ENCODE measurements at regions not wholly inside any gene's neighbourhood (a gene's known extent, or its start where the extent isn't known, plus 50 kb on each side); places are given as distances from the start of the nearest gene placed in this dataset.

- dilution Hi-C loops (cut with MboI; ENCODE audit: extremely low pct_ligation_motif_present, low sequenced_read_pairs) = no loop called here
- no peak for TF ChIP-seq EZH2 (IDR thresholded peaks at IDR 0.05; ENCODE audit: low read length)
- no peak for TF ChIP-seq CTCF (optimal IDR thresholded peaks at IDR 0.05 in 1 of 3, IDR thresholded peaks at IDR 0.05 in 1 of 3, conservative IDR thresholded peaks at IDR 0.05 in 1 of 3; ENCODE audit: extremely low read depth in 1 of 3, insufficient read depth in 2 of 3, low read length in 3 of 3)
- Histone ChIP-seq H3K4me2 (ENCODE audit: control insufficient read depth, extremely low read depth, insufficient read depth, low read depth, low read length) (no peak overlapping the region), H3K36me3 (ENCODE audit: control insufficient read depth in 2 of 2, extremely low read depth in 1 of 2, insufficient read depth in 2 of 2, low read length in 2 of 2) (no peaks in the 10 kb centered on the region), H3K27me3 (ENCODE audit: control insufficient read depth, extremely low read depth, insufficient read depth, low read length) (no peaks in the 10 kb centered on the region), H3K4me1 (ENCODE audit: control insufficient read depth, extremely low read depth, insufficient read depth, low read length) (no peaks in the 10 kb centered on the region), H3K4me3 (ENCODE audit: control insufficient read depth in 2 of 3, extremely low read depth in 1 of 3, insufficient read depth in 2 of 3, low read depth in 1 of 3, low read length in 3 of 3) (no peak overlapping the region), H3K79me2 (ENCODE audit: control insufficient read depth, insufficient read depth, low read length) (no peaks in the 10 kb centered on the region), H4K20me1 (ENCODE audit: control insufficient read depth, extremely low read depth, insufficient read depth, low read length) (no peaks in the 10 kb centered on the region), H3K9me3 (ENCODE audit: control insufficient read depth, low read depth, low read length) (no peaks in the 10 kb centered on the region), H3K9me1 (ENCODE audit: control insufficient read depth, extremely low read depth, insufficient read depth, low read length) (no peaks in the 10 kb centered on the region), H3K9ac (ENCODE audit: control insufficient read depth, extremely low read depth, insufficient read depth, low read length) (no peak overlapping the region), H2AFZ (ENCODE audit: control insufficient read depth, low read length) (no peak overlapping the region), H3K27ac (ENCODE audit: control insufficient read depth, insufficient read depth, low read length) (no peak overlapping the region)
- FAIRE-seq = no peak
- DNase-seq (ENCODE audit: low read depth, low spot score) = no peak
Observed at GRCh38 chr9:1261266-1261665, 211.1 kb downstream of the DMRT2 start.

GRCh38 chr9:1261879-1262766 is 212.0 kb downstream of the DMRT2 start:
- TF ChIP-seq EZH2 (IDR thresholded peaks at IDR 0.05; ENCODE audit: low read length) (no peak), CTCF (optimal IDR thresholded peaks at IDR 0.05 in 1 of 3, IDR thresholded peaks at IDR 0.05 in 1 of 3, conservative IDR thresholded peaks at IDR 0.05 in 1 of 3; ENCODE audit: extremely low read depth in 1 of 3, insufficient read depth in 2 of 3, low read length in 3 of 3) (no peak)
- Histone ChIP-seq H3K9ac (ENCODE audit: control insufficient read depth, extremely low read depth, insufficient read depth, low read length) (no peak overlapping the region), H2AFZ (ENCODE audit: control insufficient read depth, low read length) (no peak overlapping the region), H3K4me2 (ENCODE audit: control insufficient read depth, extremely low read depth, insufficient read depth, low read depth, low read length) (no peak overlapping the region), H3K27me3 (ENCODE audit: control insufficient read depth, extremely low read depth, insufficient read depth, low read length) (no peaks in the 10 kb centered on the region), H3K4me3 (ENCODE audit: control insufficient read depth in 2 of 3, extremely low read depth in 1 of 3, insufficient read depth in 2 of 3, low read depth in 1 of 3, low read length in 3 of 3) (no peak overlapping the region), H3K27ac (ENCODE audit: control insufficient read depth, insufficient read depth, low read length) (no peak overlapping the region), H3K9me1 (ENCODE audit: control insufficient read depth, extremely low read depth, insufficient read depth, low read length) (no peaks in the 10 kb centered on the region), H3K4me1 (ENCODE audit: control insufficient read depth, extremely low read depth, insufficient read depth, low read length) (no peaks in the 10 kb centered on the region), H3K36me3 (ENCODE audit: control insufficient read depth in 2 of 2, extremely low read depth in 1 of 2, insufficient read depth in 2 of 2, low read length in 2 of 2) (no peaks in the 10 kb centered on the region), H4K20me1 (ENCODE audit: control insufficient read depth, extremely low read depth, insufficient read depth, low read length) (no peaks in the 10 kb centered on the region), H3K79me2 (ENCODE audit: control insufficient read depth, insufficient read depth, low read length) (no peaks in the 10 kb centered on the region), H3K9me3 (ENCODE audit: control insufficient read depth, low read depth, low read length) (no peaks in the 10 kb centered on the region)
- dilution Hi-C loops (cut with MboI; ENCODE audit: extremely low pct_ligation_motif_present, low sequenced_read_pairs) = no loop called here
- DNase-seq (ENCODE audit: low read depth, low spot score) (no peak), FAIRE-seq (no peak)
